OCI-LY7 (cell line): ENCODE measurements at regions not wholly inside any gene's neighbourhood (a gene's known extent, or its start where the extent isn't known, plus 50 kb on each side); places are given as distances from the start of the nearest gene placed in this dataset.

ENCODE experiments used
- BruUV-seq: library from RNA; stranded (reverse); fragments of 400-500 nt; replicated peaks from 2 replicates; lab custom pipeline; 2021; lab: Mats Ljungman, UMichigan
- CTCF ChIA-PET: fragments of 300-600 bp; sonication (Branson Sonifier 250); formaldehyde crosslinking; loops from one replicate; lab custom pipeline; 2022; ENCODE audit warnings: antibody characterized with exemption; ENCODE audit not compliant: unreplicated experiment; lab: Charles Lee
- POLR2A ChIA-PET: fragments of 300-600 bp; sonication (Branson Sonifier 250); formaldehyde crosslinking; loops from one replicate; lab custom pipeline; 2022; ENCODE audit warnings: antibody characterized with exemption; lab: Charles Lee
- DNase-seq: peaks from one replicate; pipeline ENCODE4 v3.0.0-alpha.2; 2015; ENCODE audit warnings: low spot score
- H2AFZ ChIP-seq: fragments of 200-600 bp; sonication (generic), shearing (Covaris generic); 2 replicates; pipeline ENCODE4 v1.6.1; 2014; ENCODE audit warnings: mild to moderate bottlenecking, antibody characterized with exemption, low read length, moderate library complexity
- H3K27ac ChIP-seq: fragments of 200-600 bp; sonication (generic); 2 replicates; pipeline ENCODE4 v1.5.1; 2014; ENCODE audit warnings: mixed run types, low read depth, mild to moderate bottlenecking, moderate library complexity, low read length, inconsistent platforms; ENCODE audit not compliant: poor library complexity, severe bottlenecking
- H3K36me3 ChIP-seq: fragments of 200-600 bp; sonication (generic); 2 replicates; pipeline ENCODE4 v1.6.1; 2014; ENCODE audit warnings: mild to moderate bottlenecking, antibody characterized with exemption, low read length, moderate library complexity, mixed read lengths; ENCODE audit not compliant: insufficient read depth
- H3K4me1 ChIP-seq: fragments of 200-600 bp; sonication (generic); 2 replicates; pipeline ENCODE4 v1.5.1; 2014; ENCODE audit warnings: mild to moderate bottlenecking, low read length; ENCODE audit not compliant: insufficient read depth, poor library complexity, severe bottlenecking
- H3K4me2 ChIP-seq: fragments of 200-600 bp; sonication (generic); 2 replicates; pipeline ENCODE4 v1.6.1; 2014; ENCODE audit warnings: mild to moderate bottlenecking, low read length
- H3K4me3 ChIP-seq: fragments of 200-600 bp; sonication (generic); 2 replicates; pipeline ENCODE4 v1.5.1; 2014; ENCODE audit warnings: mild to moderate bottlenecking, low read depth, low read length; ENCODE audit not compliant: poor library complexity, severe bottlenecking
- H3K79me2 ChIP-seq: fragments of 200-600 bp; sonication (generic); 2 replicates; pipeline ENCODE4 v1.6.1; 2016; ENCODE audit warnings: low read depth, mild to moderate bottlenecking, low read length, moderate library complexity, mixed read lengths; ENCODE audit not compliant: insufficient read depth
- H3K9me2 ChIP-seq: fragments of 200-600 bp; sonication (generic); 2 replicates; pipeline ENCODE4 v1.6.1; 2016; ENCODE audit warnings: mild to moderate bottlenecking, low read length, mixed read lengths; ENCODE audit not compliant: insufficient read depth
- H3K9me3 ChIP-seq: fragments of 200-600 bp; sonication (generic); 2 replicates; pipeline ENCODE4 v1.6.1; 2014; ENCODE audit warnings: mild to moderate bottlenecking, mixed run types, low read length, mixed read lengths
- H4K20me1 ChIP-seq: fragments of 200-600 bp; sonication (generic); 2 replicates; pipeline ENCODE4 v1.6.1; 2014; ENCODE audit warnings: mild to moderate bottlenecking, antibody characterized with exemption, low read length, moderate library complexity, mixed read lengths; ENCODE audit not compliant: insufficient read depth
- EZH2phosphoT487 ChIP-seq: fragments of 200-600 bp; sonication (generic); IDR thresholded peaks from 2 replicates; pipeline ENCODE4 v1.6.1; 2018; ENCODE audit warnings: low read depth, borderline replicate concordance, mild to moderate bottlenecking, mixed run types, antibody characterized with exemption, low read length, moderate library complexity, mixed read lengths
- intact Hi-C: fragments of 100-400 bp; cut with micrococcal nuclease; formaldehyde crosslinking; loops from one replicate; pipeline ENCODE4 v1.10.0; 2022; ENCODE audit not compliant: unreplicated experiment
- TF ChIP-seq, protein P1 (sequence below): fragments of 200-600 bp; sonication (generic); conservative IDR thresholded peaks from 2 replicates; pipeline ENCODE4 v1.5.1; 2014; ENCODE audit warnings: mild to moderate bottlenecking, antibody characterized with exemption, low read length, moderate library complexity, mixed read lengths

DNA sequence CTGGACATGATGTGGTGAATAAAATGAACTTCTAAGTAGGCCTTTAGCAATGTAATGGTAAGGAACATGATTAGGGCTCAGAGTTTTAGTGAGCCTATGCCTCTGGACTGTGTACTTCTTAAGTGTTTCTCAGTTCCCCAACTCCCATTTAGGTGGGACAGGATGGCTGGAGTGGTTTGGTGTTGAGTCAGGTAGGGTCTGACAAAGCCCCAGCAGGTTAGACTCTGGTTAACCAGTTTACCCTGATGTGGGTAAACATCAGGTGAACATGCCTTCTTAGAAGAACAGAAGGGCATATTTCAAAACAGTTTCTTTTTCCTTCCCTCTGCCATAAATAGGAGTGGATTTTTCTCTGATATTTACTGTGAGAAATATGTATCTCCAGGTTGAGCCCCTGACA lies 1548.7 kb downstream of the GRIK2 start:
- TF ChIP-seq, protein P1, sequence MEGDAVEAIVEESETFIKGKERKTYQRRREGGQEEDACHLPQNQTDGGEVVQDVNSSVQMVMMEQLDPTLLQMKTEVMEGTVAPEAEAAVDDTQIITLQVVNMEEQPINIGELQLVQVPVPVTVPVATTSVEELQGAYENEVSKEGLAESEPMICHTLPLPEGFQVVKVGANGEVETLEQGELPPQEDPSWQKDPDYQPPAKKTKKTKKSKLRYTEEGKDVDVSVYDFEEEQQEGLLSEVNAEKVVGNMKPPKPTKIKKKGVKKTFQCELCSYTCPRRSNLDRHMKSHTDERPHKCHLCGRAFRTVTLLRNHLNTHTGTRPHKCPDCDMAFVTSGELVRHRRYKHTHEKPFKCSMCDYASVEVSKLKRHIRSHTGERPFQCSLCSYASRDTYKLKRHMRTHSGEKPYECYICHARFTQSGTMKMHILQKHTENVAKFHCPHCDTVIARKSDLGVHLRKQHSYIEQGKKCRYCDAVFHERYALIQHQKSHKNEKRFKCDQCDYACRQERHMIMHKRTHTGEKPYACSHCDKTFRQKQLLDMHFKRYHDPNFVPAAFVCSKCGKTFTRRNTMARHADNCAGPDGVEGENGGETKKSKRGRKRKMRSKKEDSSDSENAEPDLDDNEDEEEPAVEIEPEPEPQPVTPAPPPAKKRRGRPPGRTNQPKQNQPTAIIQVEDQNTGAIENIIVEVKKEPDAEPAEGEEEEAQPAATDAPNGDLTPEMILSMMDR, result no peak
- TF ChIP-seq EZH2phosphoT487, result no peak
- H3K4me3 ChIP-seq, result no peak overlapping the region
- ChIA-PET CTCF (no interaction called here), POLR2A (no interaction called here)
- no peak for DNase-seq
- no peaks in the 10 kb centered on the region for H3K4me1 ChIP-seq
- no peak overlapping the region for H3K4me2 ChIP-seq
- H3K36me3 ChIP-seq, result no peaks in the 10 kb centered on the region
- no peaks in the 10 kb centered on the region for H3K79me2 ChIP-seq
- H4K20me1 ChIP-seq, result no peaks in the 10 kb centered on the region
- no TSS peak for BruUV-seq
- H2AFZ ChIP-seq, result no peak overlapping the region
- intact Hi-C loops, result no loop called here
- H3K9me3 ChIP-seq, result no peaks in the 10 kb centered on the region
- no peak overlapping the region for H3K27ac ChIP-seq
- H3K9me2 ChIP-seq, result no peaks in the 10 kb centered on the region

DNA sequence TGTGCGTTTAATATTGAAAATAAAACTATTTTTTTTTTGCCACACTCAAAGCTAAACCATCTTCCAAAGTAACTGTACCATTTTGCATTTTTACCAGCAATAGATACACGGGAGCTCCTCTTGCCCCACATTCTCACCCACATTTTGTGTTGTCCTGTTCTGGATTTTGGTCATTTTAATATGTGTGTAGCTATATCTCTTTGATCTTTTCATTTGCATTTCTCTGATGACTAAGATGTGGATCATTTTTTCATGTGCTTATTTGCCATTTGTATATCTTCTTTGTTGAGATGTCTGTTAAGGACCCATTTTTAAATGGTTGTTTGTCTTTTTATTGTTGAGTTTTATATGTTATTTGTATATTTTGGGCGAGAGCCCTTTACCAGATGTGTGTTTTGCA lies 1543.5 kb downstream of the GRIK2 start:
- intact Hi-C loops, result no loop called here

DNA sequence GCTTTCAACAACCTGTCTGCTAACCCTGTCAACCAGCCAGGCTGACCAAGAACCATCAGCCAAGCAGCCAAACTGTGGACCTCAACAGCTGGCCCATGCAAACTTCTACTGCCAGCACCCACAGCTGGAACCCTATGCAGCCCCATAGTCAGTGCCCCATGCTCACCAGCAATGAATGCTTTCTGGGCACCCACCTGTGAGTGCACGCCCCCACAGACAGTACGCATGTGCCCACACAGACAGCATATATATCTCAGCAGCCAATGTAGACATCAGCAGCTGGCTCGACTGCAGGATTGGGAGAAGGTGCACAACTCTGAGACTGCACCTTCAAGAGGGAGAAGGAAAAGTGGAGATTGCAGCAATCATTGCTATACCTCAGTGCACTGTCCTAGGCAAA lies 1534.6 kb downstream of the GRIK2 start:
- no TSS peak for BruUV-seq
- no peaks in the 10 kb centered on the region for H3K9me3 ChIP-seq
- H3K4me3 ChIP-seq, result no peak overlapping the region
- no peaks in the 10 kb centered on the region for H3K9me2 ChIP-seq
- no peak for DNase-seq
- CTCF ChIA-PET, result no interaction called here
- no peaks in the 10 kb centered on the region for H3K4me1 ChIP-seq
- H3K79me2 ChIP-seq, result no peaks in the 10 kb centered on the region
- H3K4me2 ChIP-seq, result no peak overlapping the region
- H4K20me1 ChIP-seq, result no peaks in the 10 kb centered on the region
- POLR2A ChIA-PET, result no interaction called here
- H3K27ac ChIP-seq, result no peak overlapping the region
- no peak overlapping the region for H2AFZ ChIP-seq
- no peaks in the 10 kb centered on the region for H3K36me3 ChIP-seq
- intact Hi-C loops, result no loop called here
- TF ChIP-seq EZH2phosphoT487, result no peak
- TF ChIP-seq, protein P1, result no peak

More for the DNA sequence above, 1543.5 kb downstream of the GRIK2 start:
- DNase-seq, result no peak
- Histone ChIP-seq H3K36me3 (no peaks in the 10 kb centered on the region), H3K79me2 (no peaks in the 10 kb centered on the region), H3K9me3 (no peaks in the 10 kb centered on the region), H3K9me2 (no peaks in the 10 kb centered on the region), H3K4me1 (no peaks in the 10 kb centered on the region), H2AFZ (no peak overlapping the region), H4K20me1 (no peaks in the 10 kb centered on the region), H3K4me3 (no peak overlapping the region), H3K4me2 (no peak overlapping the region), H3K27ac (no peak overlapping the region)
- POLR2A ChIA-PET, result interaction anchor here (0.7 kb wide), 1 partner anchor 29 kb away, joined by 3 read pairs; no protein-coding TSS in a partner anchor
- TF ChIP-seq EZH2phosphoT487, result no peak
- TF ChIP-seq, protein P1, result no peak
- CTCF ChIA-PET, result no interaction called here
- no TSS peak for BruUV-seq
